ENCODE measurements at regions not wholly inside any gene's neighbourhood (a gene's known extent, or its start where the extent isn't known, plus 50 kb on each side); places are given as distances from the start of the nearest gene placed in this dataset.

- TF ChIP-seq CTCF (IDR thresholded peaks at IDR 0.05) (no peak), SIN3A (IDR thresholded peaks at IDR 0.05; ENCODE audit: borderline replicate concordance, insufficient read depth, low read depth, low read length) (no peak), POLR2AphosphoS5 (IDR thresholded peaks at IDR 0.05; ENCODE audit: low read depth, low read length) (no peak)
Observed at GRCh38 chr13:73397496-73398305, 338.9 kb downstream of the KLF5 start.
